ENCODE measurements at regions not wholly inside any gene's neighbourhood (a gene's known extent, or its start where the extent isn't known, plus 50 kb on each side); places are given as distances from the start of the nearest gene placed in this dataset.

DNA sequence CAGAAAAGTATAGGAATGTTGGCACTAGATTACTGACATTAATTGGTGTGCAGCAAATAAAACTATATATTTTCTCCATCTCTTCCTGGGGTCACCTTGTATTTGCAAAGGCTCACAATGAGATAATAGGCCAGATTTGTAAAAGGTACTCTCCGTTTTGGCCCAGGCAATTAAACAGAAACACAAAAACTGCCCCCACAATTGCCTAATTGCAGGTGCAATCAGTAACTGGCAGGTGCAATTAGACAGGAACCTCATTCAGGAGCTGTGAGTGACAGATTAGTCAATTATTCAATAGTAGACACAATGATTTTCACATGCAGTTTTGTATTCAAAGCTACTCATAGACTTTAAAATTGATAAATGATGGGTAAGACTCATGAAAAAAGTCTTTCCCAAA is 451.4 kb upstream of the ID2 start:
- Histone ChIP-seq H3K79me2 (ENCODE audit: insufficient read depth, low read length) (0 out of 2 replicates have a peak, but pooled peaks cover 2% of the 10 kb centered on the region), H2BK20ac (ENCODE audit: low read depth, low read length, poor library complexity, severe bottlenecking) (no peak overlapping the region), H3K23me2 (ENCODE audit: insufficient read length, low read depth, low read length, poor library complexity, severe bottlenecking) (no peaks in the 10 kb centered on the region), H3K4ac (ENCODE audit: low read depth, low read length) (no peak overlapping the region), H2BK120ac (ENCODE audit: low read depth, low read length, poor library complexity, severe bottlenecking) (no peak overlapping the region), H3K14ac (ENCODE audit: insufficient read depth, low read length) (no peak overlapping the region), H3K4me2 (ENCODE audit: insufficient read depth, insufficient read length, low read length) (no peak overlapping the region), H3K18ac (ENCODE audit: insufficient read length, low read depth, low read length) (no peak overlapping the region), H2AFZ (ENCODE audit: low read length) (no peak overlapping the region), H4K8ac (replicated peaks; ENCODE audit: insufficient read length, low read depth, low read length) (no peak overlapping the region), H3K79me1 (ENCODE audit: insufficient read depth, low read depth, low read length, poor library complexity, severe bottlenecking) (no peaks in the 10 kb centered on the region), H3T11ph (ENCODE audit: low read length) (no peak overlapping the region), H3K27ac (ENCODE audit: insufficient read length, low read depth, low read length) (no peak overlapping the region), H2BK15ac (ENCODE audit: low read depth, low read length) (no peak overlapping the region), H2AK5ac (ENCODE audit: insufficient read length, low read length) (no peak overlapping the region), H3K9ac (ENCODE audit: extremely low read depth, insufficient read length, low read length) (no peak overlapping the region), H2BK5ac (ENCODE audit: insufficient read length, low read length) (no peak overlapping the region), H3K27me3 (ENCODE audit: insufficient read depth, low read length) (no peaks in the 10 kb centered on the region), H3K9me3 (ENCODE audit: control insufficient read depth, low read depth, low read length) (no peaks in the 10 kb centered on the region), H4K91ac (ENCODE audit: insufficient read length, low read depth, low read length) (no peak overlapping the region), H3K56ac (ENCODE audit: insufficient read length, low read depth, low read length) (no peak overlapping the region), H3K23ac (ENCODE audit: insufficient read length, low read depth, low read length) (no peak overlapping the region), H4K20me1 (ENCODE audit: control insufficient read depth, insufficient read depth, insufficient read length) (no peaks in the 10 kb centered on the region), H2BK12ac (ENCODE audit: insufficient read length, low read depth, low read length) (no peak overlapping the region), H4K5ac (ENCODE audit: insufficient read length, low read depth, low read length) (no peak overlapping the region), H3K4me1 (ENCODE audit: insufficient read depth, low read length) (no peaks in the 10 kb centered on the region)
- TF ChIP-seq, protein P1, sequence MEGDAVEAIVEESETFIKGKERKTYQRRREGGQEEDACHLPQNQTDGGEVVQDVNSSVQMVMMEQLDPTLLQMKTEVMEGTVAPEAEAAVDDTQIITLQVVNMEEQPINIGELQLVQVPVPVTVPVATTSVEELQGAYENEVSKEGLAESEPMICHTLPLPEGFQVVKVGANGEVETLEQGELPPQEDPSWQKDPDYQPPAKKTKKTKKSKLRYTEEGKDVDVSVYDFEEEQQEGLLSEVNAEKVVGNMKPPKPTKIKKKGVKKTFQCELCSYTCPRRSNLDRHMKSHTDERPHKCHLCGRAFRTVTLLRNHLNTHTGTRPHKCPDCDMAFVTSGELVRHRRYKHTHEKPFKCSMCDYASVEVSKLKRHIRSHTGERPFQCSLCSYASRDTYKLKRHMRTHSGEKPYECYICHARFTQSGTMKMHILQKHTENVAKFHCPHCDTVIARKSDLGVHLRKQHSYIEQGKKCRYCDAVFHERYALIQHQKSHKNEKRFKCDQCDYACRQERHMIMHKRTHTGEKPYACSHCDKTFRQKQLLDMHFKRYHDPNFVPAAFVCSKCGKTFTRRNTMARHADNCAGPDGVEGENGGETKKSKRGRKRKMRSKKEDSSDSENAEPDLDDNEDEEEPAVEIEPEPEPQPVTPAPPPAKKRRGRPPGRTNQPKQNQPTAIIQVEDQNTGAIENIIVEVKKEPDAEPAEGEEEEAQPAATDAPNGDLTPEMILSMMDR (conservative IDR thresholded peaks at IDR 0.05): no peak
- Mint-ChIP-seq H3K27ac (no peak overlapping the region), H3K27me3 (ENCODE audit: low read depth) (no peaks in the 10 kb centered on the region), H3K4me3 (no peak overlapping the region), H3K9me3 (no peaks in the 10 kb centered on the region; a peak in 1 of 5 replicates), H3K36me3 (ENCODE audit: insufficient read depth in 1 of 3, low read depth in 3 of 3) (no peaks in the 10 kb centered on the region), H3K4me1 (peaks cover 14 to 22% of the 10 kb centered on the region in 2 experiments)
- WGBS (ENCODE audit: extremely low coverage, insufficient read length, low lambda C conversion rate): no CpG with 5 or more reads among the region's 1 CpG
- DNase-seq: no peak

Data from H9 (cell line).